Endothelial cell of umbilical vein (primary cell): ENCODE measurements at regions not wholly inside any gene's neighbourhood (a gene's known extent, or its start where the extent isn't known, plus 50 kb on each side); places are given as distances from the start of the nearest gene placed in this dataset.

Experiments
- BruUV-seq: library from RNA; stranded (reverse); fragments of 400-500 nt; replicated peaks from 2 replicates; lab custom pipeline; 2021; lab: Mats Ljungman, UMichigan
- CTCF ChIA-PET: fragments of 300-600, 350-600 bp; sonication (Branson Sonifier 250); formaldehyde crosslinking; loops from one replicate; lab custom pipeline; 2021; ENCODE audit warnings: antibody characterized with exemption, inconsistent platforms; lab: Charles Lee
- POLR2A ChIA-PET: fragments of 300-600, 350-600 bp; sonication (Branson Sonifier 250); formaldehyde crosslinking; loops from one replicate; lab custom pipeline; 2021; ENCODE audit warnings: antibody characterized with exemption, inconsistent platforms; lab: Charles Lee
- DNase-seq: peaks from one replicate; pipeline ENCODE4 v3.0.0-alpha.2; 2011; ENCODE audit warnings: low read depth, low spot score
- FAIRE-seq: peaks from 2 replicates; lab custom pipeline; 2011; peaks lifted over from hg19 to GRCh38; lab: Jason Lieb, UNC
- H2AFZ ChIP-seq: 2 replicates; pipeline ENCODE4 v1.6.0; 2012; ENCODE audit warnings: low read depth, low read length, control low read depth, inconsistent platforms
- H3K27ac ChIP-seq: 2 replicates; pipeline ENCODE4 v1.5.1; 2011; ENCODE audit warnings: low read depth, mild to moderate bottlenecking, control low read depth, low read length, moderate library complexity; ENCODE audit not compliant: insufficient read depth
- H3K27me3 ChIP-seq, 2 experiments: 2 replicates each; pipeline versions ENCODE4 v1.6.0 to v1.6.1; 2011; ENCODE audit warnings: low read length in 2 of 2, mixed read lengths in 1 of 2; ENCODE audit not compliant: control insufficient read depth in 2 of 2, insufficient read depth in 2 of 2
- H3K36me3 ChIP-seq, 2 experiments: 2 replicates in 1 of 2; 3 replicates in 1 of 2; pipeline ENCODE4 v1.5.1; 2011; ENCODE audit warnings: low read length in 2 of 2, mild to moderate bottlenecking in 1 of 2, moderate library complexity in 1 of 2; ENCODE audit not compliant: control insufficient read depth in 2 of 2, insufficient read depth in 2 of 2; ENCODE audit errors: extremely low read depth in 1 of 2
- H3K4me1 ChIP-seq: 3 replicates; pipeline ENCODE4 v1.5.1; 2011; ENCODE audit warnings: mild to moderate bottlenecking, low read length; ENCODE audit not compliant: control insufficient read depth, insufficient read depth; ENCODE audit errors: extremely low read depth
- H3K4me2 ChIP-seq: 2 replicates; pipeline ENCODE4 v1.6.1; 2011; ENCODE audit warnings: low read length, control low read depth, mixed read lengths; ENCODE audit not compliant: insufficient read depth
- H3K4me3 ChIP-seq, 3 experiments: fragments of 200-600 bp in 1 of 3; sonication (generic), shearing (Covaris generic) in 1 of 3; replicated peaks in 1 of 3; 2 replicates each; pipeline ENCODE4 v1.5.1; 2011 to 2016; ENCODE audit warnings: control low read depth in 3 of 3, low read length in 3 of 3, mild to moderate bottlenecking in 2 of 3, inconsistent platforms in 1 of 3, low read depth in 1 of 3, moderate library complexity in 1 of 3; ENCODE audit not compliant: insufficient read depth in 1 of 3
- H3K79me2 ChIP-seq: 2 replicates; pipeline ENCODE4 v1.6.0; 2012; ENCODE audit warnings: low read length, inconsistent platforms; ENCODE audit not compliant: control insufficient read depth, insufficient read depth
- H3K9ac ChIP-seq: replicated peaks from 2 replicates; pipeline ENCODE3; 2011; ENCODE audit warnings: low read length, control low read depth; ENCODE audit not compliant: insufficient read depth; ENCODE audit errors: extremely low read depth
- H3K9me1 ChIP-seq: replicated peaks from 3 replicates; pipeline ENCODE4 v1.6.0; 2011; ENCODE audit warnings: mild to moderate bottlenecking, low read length; ENCODE audit not compliant: control insufficient read depth, insufficient read depth; ENCODE audit errors: extremely low read depth
- H3K9me3 ChIP-seq: replicated peaks from 2 replicates; pipeline ENCODE4 v1.5.1; 2012; ENCODE audit warnings: low read length, inconsistent platforms; ENCODE audit not compliant: control insufficient read depth, insufficient read depth
- H4K20me1 ChIP-seq: replicated peaks from 2 replicates; pipeline ENCODE3; 2011; ENCODE audit warnings: mild to moderate bottlenecking, low read length; ENCODE audit not compliant: control insufficient read depth, insufficient read depth; ENCODE audit errors: extremely low read depth
- CTCF ChIP-seq, 2 donors: IDR thresholded peaks; 1 replicate in 1 of 2; 2 replicates in 1 of 2; pipeline ENCODE4 v1.5.1; 2011; ENCODE audit warnings: low read length in 2 of 2, mild to moderate bottlenecking in 2 of 2, moderate library complexity in 2 of 2, control low read depth in 1 of 2, inconsistent platforms in 1 of 2, low read depth in 1 of 2; ENCODE audit not compliant: insufficient read depth in 1 of 2; ENCODE audit errors: extremely low read depth in 1 of 2
- EZH2 ChIP-seq: IDR thresholded peaks from 2 replicates; pipeline ENCODE4 v1.6.1; 2012; ENCODE audit warnings: borderline replicate concordance, low read depth, mild to moderate bottlenecking, moderate library complexity, low read length, inconsistent platforms; ENCODE audit not compliant: severe bottlenecking
- FOS ChIP-seq: IDR thresholded peaks from 2 replicates; pipeline ENCODE4 v1.6.1; 2011; ENCODE audit warnings: mild to moderate bottlenecking, low read length, moderate library complexity, borderline replicate concordance; ENCODE audit not compliant: insufficient read depth
- GATA2 ChIP-seq: IDR thresholded peaks from 2 replicates; pipeline ENCODE4 v1.7.0; 2011; ENCODE audit warnings: low read depth, mild to moderate bottlenecking, moderate library complexity, mixed read lengths, low read length; ENCODE audit not compliant: insufficient read length, insufficient read depth
- JUN ChIP-seq: IDR thresholded peaks from 2 replicates; pipeline ENCODE4 v1.6.1; 2011; ENCODE audit warnings: borderline replicate concordance, low read depth; ENCODE audit not compliant: insufficient read length, insufficient read depth
- MYC ChIP-seq: IDR thresholded peaks from one replicate; pipeline ENCODE4 v1.6.1; 2011; ENCODE audit warnings: mild to moderate bottlenecking, low read depth, low read length
- POLR2A ChIP-seq: IDR thresholded peaks from 2 replicates; pipeline ENCODE4 v1.6.1; 2012; ENCODE audit warnings: low read depth, mild to moderate bottlenecking, control low read depth, low read length
- POLR2AphosphoS5 ChIP-seq: IDR thresholded peaks from 2 replicates; pipeline ENCODE4 v1.6.1; 2012; ENCODE audit warnings: low read depth, mild to moderate bottlenecking, control low read depth, low read length, moderate library complexity; ENCODE audit not compliant: insufficient read depth
- dilution Hi-C: fragments of 300-500 bp; cut with MboI; formaldehyde crosslinking; loops from one replicate; pipeline ENCODE4 v1.15.0; 2019; ENCODE audit warnings: low sequenced_read_pairs; ENCODE audit not compliant: extremely low pct_ligation_motif_present
- intact Hi-C: fragments of 100-400 bp; cut with micrococcal nuclease; formaldehyde crosslinking; loops from one replicate; pipeline ENCODE4 v1.10.0; 2022
- TF ChIP-seq, protein P1 (sequence below): IDR thresholded peaks from 2 replicates; pipeline ENCODE4 v1.6.1; 2011; ENCODE audit not compliant: insufficient read depth, insufficient read length

DNA sequence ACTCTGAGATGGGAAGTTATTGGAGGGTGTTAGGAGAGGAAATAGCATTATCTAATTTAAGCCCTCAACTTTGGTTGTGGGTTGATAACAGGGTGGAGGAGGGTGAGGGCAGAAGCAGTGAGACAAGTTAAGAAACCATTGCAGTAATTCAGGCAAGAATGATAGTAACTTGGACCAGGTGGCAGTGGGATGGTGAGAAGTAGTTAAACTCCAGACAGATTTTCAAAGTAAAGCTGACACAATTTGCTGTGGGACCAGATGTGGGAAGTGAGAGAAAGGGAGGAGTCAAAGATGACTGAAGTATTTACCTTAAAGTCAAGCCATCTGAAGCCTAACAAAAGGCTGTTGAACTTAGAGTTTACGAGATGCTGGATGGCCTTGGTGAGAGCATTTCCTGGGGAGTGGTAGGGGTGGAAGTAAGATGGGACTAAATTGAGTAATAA is 163.2 kb upstream of the KLF7 start:
- H3K9me1 ChIP-seq: no peaks in the 10 kb centered on the region
- FAIRE-seq: no peak
- CTCF ChIA-PET: no interaction called here
- H3K9me3 ChIP-seq: no peaks in the 10 kb centered on the region
- H3K9ac ChIP-seq: no peak overlapping the region
- no peak for DNase-seq
- H3K4me2 ChIP-seq: no peak overlapping the region
- no TSS peak for BruUV-seq
- H3K4me1 ChIP-seq: peaks cover 27% of the 10 kb centered on the region
- H3K4me3 ChIP-seq: no peak overlapping the region
- TF ChIP-seq POLR2AphosphoS5 (no peak), EZH2 (no peak), CTCF (IDR thresholded peaks at IDR 0.05; ENCODE audit: extremely low read depth in 1 of 2, insufficient read depth in 1 of 2, low read depth in 1 of 2, low read length in 2 of 2) (no peak), MYC (no peak), POLR2A (no peak), FOS (no peak), JUN (no peak), GATA2 (no peak)
- TF ChIP-seq, protein P1, sequence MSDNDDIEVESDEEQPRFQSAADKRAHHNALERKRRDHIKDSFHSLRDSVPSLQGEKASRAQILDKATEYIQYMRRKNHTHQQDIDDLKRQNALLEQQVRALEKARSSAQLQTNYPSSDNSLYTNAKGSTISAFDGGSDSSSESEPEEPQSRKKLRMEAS: no peak
- H3K36me3 ChIP-seq: no peaks in the 10 kb centered on the region
- H3K27ac ChIP-seq: no peak overlapping the region
- dilution Hi-C loops: no loop called here
- H4K20me1 ChIP-seq: no peaks in the 10 kb centered on the region
- H2AFZ ChIP-seq: no peak overlapping the region
- H3K79me2 ChIP-seq: no peaks in the 10 kb centered on the region
- POLR2A ChIA-PET: no interaction called here
- intact Hi-C loops: no loop called here
- H3K27me3 ChIP-seq: no peaks in the 10 kb centered on the region
